ENCODE measurements at regions not wholly inside any gene's neighbourhood (a gene's known extent, or its start where the extent isn't known, plus 50 kb on each side); places are given as distances from the start of the nearest gene placed in this dataset.

DNA sequence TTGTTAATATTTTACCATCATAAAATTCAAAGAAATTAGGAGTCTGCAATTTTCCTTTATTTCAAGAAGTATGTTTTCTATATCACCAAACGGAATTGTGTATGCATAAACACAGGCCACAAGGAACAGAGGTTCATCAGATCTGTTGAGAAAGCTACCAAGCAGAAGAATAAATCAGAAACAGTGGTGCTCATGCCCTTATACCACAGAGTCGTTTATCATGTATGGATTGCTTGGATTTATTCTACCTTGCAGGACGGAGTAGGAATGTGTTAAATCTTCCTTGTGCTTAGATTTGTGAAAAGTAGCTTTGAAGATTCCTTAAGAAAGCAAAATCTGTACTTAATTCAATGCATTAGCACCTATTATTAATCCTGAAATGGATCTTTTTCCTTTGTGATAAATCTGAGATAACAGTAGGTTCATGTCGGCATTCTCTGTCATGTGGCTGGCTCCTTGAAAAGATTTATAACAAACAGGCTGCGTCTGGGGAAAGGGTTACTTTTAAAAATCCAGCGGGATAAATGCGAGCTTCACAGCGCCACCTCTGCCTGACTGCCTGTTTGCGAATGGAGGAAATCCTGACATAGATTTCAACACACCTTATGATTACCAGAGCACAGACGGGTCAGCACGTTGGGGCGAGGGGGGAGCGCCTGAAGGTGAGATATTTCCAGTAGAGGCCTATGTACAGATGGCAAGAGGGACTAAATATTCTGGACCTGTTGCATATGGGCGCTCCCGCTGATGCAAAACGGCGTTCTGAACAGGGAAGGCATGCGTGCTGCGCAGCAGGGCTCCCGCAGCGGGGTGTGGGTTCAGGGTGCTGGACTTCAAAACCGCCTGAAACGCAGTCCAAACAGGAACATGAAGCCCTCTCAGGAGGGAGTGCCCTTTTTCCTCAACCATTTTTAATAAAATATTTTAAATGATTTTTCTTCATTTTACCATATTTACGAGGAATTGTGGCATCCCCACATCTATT, 445.5 kb upstream of the SGCG start:
- Histone ChIP-seq H3K4me1 (replicated peaks in 1 of 4; ENCODE audit: control insufficient read depth in 3 of 4, insufficient read depth in 4 of 4, low read length in 3 of 4) (no peaks in the 10 kb centered on the region), H3K9ac (replicated peaks in 1 of 4; ENCODE audit: extremely low read depth in 1 of 4, low read depth in 3 of 4, low read length in 3 of 4) (no peak overlapping the region), H3K23me2 (ENCODE audit: low read depth, low read length) (no peaks in the 10 kb centered on the region), H3K79me2 (ENCODE audit: control insufficient read depth in 1 of 2, insufficient read depth in 2 of 2, low read length in 2 of 2) (no peaks in the 10 kb centered on the region), H3K4ac (replicated peaks; ENCODE audit: insufficient read length, low read depth, low read length) (no peak overlapping the region), H3K9me3 (ENCODE audit: insufficient read depth in 2 of 2, low read depth in 1 of 2, low read length in 1 of 2) (no peaks in the 10 kb centered on the region), H3K18ac (ENCODE audit: extremely low read depth, low read length) (no peak overlapping the region), H2BK5ac (ENCODE audit: low read depth, low read length) (no peak overlapping the region), H3K36me3 (ENCODE audit: control insufficient read depth in 2 of 4, insufficient read depth in 4 of 4, low read length in 3 of 4) (no peaks in the 10 kb centered on the region), H2BK20ac (ENCODE audit: low read length) (no peak overlapping the region), H3K79me1 (ENCODE audit: low read depth, low read length) (no peaks in the 10 kb centered on the region), H3K14ac (ENCODE audit: insufficient read length) (no peak overlapping the region), H2AFZ (ENCODE audit: low read length) (no peak overlapping the region), H3K27me3 (replicated peaks in 1 of 4; ENCODE audit: control insufficient read depth in 3 of 4, extremely low read depth in 1 of 4, insufficient read depth in 3 of 4, low read length in 3 of 4) (no peaks in the 10 kb centered on the region), H4K20me1 (replicated peaks in 1 of 2; ENCODE audit: control insufficient read depth in 1 of 2, insufficient read depth in 2 of 2, low read length in 2 of 2) (no peaks in the 10 kb centered on the region), H4K8ac (ENCODE audit: extremely low read depth, insufficient read depth, low read length) (no peak overlapping the region), H3K56ac (replicated peaks; ENCODE audit: insufficient read length, low read depth, low read length) (no peak overlapping the region), H2AK5ac (ENCODE audit: low read depth, low read length) (no peak overlapping the region), H4K5ac (ENCODE audit: insufficient read length, low read depth, low read length) (no peak overlapping the region), H3K4me3 (ENCODE audit: extremely low read depth in 1 of 4, insufficient read depth in 2 of 4, low read depth in 3 of 4, low read length in 4 of 4) (no peak overlapping the region), H4K91ac (replicated peaks; ENCODE audit: insufficient read length, low read length) (no peak overlapping the region), H3K4me2 (ENCODE audit: insufficient read depth in 1 of 2, low read depth in 2 of 2, low read length in 2 of 2) (no peak overlapping the region), H2BK15ac (ENCODE audit: low read length) (no peak overlapping the region), H2BK120ac (replicated peaks; ENCODE audit: low read depth, low read length) (no peak overlapping the region), H3K23ac (ENCODE audit: insufficient read length) (no peak overlapping the region), H2BK12ac (ENCODE audit: low read depth, low read length) (no peak overlapping the region), H3K27ac (ENCODE audit: low read depth, low read length) (no peak overlapping the region)
- ChIA-PET CTCF (ENCODE audit: partially characterized antibody) (interaction anchor here (0.6 to 3.3 kb wide), 15 partner anchors 9 to 1059 kb away, joined by 3 to 9 read pairs (median 4); no protein-coding TSS in a partner anchor), POLR2A (ENCODE audit: partially characterized antibody) (no interaction called here)
- no peak for TF ChIP-seq CTBP2 (IDR thresholded peaks at IDR 0.05; ENCODE audit: borderline replicate concordance, insufficient read depth, insufficient read length, low read length)
- TF ChIP-seq, protein P1, sequence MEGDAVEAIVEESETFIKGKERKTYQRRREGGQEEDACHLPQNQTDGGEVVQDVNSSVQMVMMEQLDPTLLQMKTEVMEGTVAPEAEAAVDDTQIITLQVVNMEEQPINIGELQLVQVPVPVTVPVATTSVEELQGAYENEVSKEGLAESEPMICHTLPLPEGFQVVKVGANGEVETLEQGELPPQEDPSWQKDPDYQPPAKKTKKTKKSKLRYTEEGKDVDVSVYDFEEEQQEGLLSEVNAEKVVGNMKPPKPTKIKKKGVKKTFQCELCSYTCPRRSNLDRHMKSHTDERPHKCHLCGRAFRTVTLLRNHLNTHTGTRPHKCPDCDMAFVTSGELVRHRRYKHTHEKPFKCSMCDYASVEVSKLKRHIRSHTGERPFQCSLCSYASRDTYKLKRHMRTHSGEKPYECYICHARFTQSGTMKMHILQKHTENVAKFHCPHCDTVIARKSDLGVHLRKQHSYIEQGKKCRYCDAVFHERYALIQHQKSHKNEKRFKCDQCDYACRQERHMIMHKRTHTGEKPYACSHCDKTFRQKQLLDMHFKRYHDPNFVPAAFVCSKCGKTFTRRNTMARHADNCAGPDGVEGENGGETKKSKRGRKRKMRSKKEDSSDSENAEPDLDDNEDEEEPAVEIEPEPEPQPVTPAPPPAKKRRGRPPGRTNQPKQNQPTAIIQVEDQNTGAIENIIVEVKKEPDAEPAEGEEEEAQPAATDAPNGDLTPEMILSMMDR (IDR thresholded peaks at IDR 0.05; ENCODE audit: control extremely low read depth in 1 of 3, insufficient read depth in 1 of 3, low read depth in 1 of 3, low read length in 3 of 3): peak; percentile 31 to 43 (median 37); a peak in 3 of 4 replicates
- peak; percentile 36 to 49; a peak in 3 of 4 replicates for TF ChIP-seq RAD21 (IDR thresholded peaks at IDR 0.05 in 1 of 2, conservative IDR thresholded peaks at IDR 0.05 in 1 of 2; ENCODE audit: low read depth in 2 of 2, low read length in 2 of 2)
- FAIRE-seq: no peak
- DNase-seq (ENCODE audit: low read depth in 1 of 2, low spot score in 2 of 2): no peak
- 81% methylated on average over 22 of the region's 24 CpGs; no CpG with 5 or more reads in 1 of the 2 experiments for WGBS, 2 experiments (ENCODE audit: extremely low coverage in 1 of 2, insufficient coverage in 1 of 2, insufficient read length in 1 of 2, insufficient replicate concordance in 2 of 2, low coverage in 1 of 2, low lambda C conversion rate in 2 of 2, missing lambda C conversion rate in 1 of 2)
